AG10803 (cell line): ENCODE measurements at regions not wholly inside any gene's neighbourhood (a gene's known extent, or its start where the extent isn't known, plus 50 kb on each side); places are given as distances from the start of the nearest gene placed in this dataset.

ENCODE experiments used
- DNase-seq: peaks from one replicate; pipeline ENCODE4 v3.0.0; 2010; ENCODE audit warnings: low read depth
- H3K4me3 ChIP-seq: 2 replicates; pipeline ENCODE4 v1.5.1; 2011; ENCODE audit warnings: mild to moderate bottlenecking, low read length, control low read depth
- TF ChIP-seq, protein P1 (sequence below): conservative IDR thresholded peaks from 2 replicates; pipeline ENCODE4 v1.5.1; 2011; ENCODE audit warnings: mild to moderate bottlenecking, low read length, control low read depth, inconsistent platforms

DNA sequence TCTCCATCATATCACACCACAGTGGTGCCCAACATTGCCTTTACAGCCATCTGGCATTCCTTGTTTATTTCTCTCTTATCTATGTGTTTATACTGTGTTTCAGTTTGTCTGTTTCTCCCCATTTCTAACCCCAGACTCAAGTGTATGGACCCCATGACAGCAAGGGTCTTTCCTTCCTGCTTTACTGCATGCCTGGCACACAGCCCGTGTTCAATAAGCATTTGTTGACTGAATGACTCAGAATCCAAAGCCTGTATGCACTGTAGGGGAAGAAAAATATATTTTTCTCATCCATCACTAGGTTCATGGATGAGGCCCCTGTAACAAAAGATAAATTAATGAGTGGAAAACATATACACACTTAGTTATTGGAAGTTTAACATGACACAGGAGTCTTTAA is 190.8 kb upstream of the SEMA6A start:
- H3K4me3 ChIP-seq, result no peak overlapping the region
- TF ChIP-seq, protein P1, sequence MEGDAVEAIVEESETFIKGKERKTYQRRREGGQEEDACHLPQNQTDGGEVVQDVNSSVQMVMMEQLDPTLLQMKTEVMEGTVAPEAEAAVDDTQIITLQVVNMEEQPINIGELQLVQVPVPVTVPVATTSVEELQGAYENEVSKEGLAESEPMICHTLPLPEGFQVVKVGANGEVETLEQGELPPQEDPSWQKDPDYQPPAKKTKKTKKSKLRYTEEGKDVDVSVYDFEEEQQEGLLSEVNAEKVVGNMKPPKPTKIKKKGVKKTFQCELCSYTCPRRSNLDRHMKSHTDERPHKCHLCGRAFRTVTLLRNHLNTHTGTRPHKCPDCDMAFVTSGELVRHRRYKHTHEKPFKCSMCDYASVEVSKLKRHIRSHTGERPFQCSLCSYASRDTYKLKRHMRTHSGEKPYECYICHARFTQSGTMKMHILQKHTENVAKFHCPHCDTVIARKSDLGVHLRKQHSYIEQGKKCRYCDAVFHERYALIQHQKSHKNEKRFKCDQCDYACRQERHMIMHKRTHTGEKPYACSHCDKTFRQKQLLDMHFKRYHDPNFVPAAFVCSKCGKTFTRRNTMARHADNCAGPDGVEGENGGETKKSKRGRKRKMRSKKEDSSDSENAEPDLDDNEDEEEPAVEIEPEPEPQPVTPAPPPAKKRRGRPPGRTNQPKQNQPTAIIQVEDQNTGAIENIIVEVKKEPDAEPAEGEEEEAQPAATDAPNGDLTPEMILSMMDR, result no peak
- no peak for DNase-seq

DNA sequence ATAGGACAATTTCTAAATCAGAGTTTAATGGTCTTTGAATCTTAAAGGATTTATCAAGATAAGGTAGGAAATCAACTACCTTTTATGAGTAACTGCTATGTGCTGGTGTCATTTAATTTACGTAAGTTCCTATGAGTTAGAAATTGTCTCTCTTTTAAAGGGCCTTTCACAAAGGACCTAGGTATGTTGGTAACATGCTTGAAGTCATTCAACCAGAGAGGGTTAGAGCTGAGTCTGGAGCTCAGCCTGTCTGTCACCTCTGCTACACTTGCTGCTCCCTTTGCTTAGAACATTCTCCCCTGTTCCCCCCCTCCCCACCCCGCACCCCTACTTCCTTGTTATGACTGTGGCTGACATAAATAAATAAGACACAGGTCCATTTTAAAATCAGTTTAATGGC is 190.3 kb upstream of the SEMA6A start:
- no peak for DNase-seq
- H3K4me3 ChIP-seq, result no peak overlapping the region
- TF ChIP-seq, protein P1, result no peak

DNA sequence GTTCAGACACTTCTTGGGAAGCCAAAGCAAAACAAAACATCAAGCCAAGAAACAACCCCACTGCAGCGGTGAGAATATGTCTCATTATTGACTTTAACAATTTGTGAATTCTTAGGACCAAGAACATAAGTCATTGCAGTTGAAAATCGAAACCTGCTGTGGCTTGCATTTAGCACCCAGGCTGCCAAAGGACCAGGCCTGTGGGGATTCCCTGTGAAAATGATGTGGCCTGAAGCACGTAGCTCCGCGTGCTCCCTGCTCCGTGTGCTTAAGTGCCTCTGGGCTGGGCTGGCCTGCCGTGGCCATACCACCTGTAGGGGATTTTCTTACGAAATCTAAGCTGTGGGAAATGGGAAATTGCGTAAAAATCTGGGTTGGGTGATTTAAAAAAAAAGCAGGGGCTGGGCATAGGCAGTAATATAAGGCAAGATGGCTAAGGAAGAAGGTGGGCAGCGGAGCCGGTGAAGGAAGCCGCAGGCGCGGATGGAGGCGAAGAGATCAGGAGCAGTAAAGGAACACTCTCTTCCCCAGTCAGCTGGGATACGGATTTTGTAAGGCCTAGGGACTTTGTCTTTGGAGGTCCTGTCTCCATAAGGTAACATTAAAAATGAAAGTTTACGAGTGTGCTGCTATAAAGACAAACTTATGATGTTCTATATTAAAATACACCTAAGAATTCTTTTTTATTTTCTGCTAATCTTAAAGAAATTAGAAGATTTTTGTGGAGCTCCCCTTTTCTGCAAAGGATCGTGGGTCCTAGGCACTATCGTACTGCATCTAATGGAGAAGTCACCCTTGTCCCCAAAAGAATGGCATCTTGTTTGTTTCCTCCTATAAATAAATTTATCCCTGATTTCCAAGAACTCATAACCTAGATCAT is 189.6 kb upstream of the SEMA6A start:
- TF ChIP-seq, protein P1, result no peak
- H3K4me3 ChIP-seq, result no peak overlapping the region
- no peak for DNase-seq

DNA sequence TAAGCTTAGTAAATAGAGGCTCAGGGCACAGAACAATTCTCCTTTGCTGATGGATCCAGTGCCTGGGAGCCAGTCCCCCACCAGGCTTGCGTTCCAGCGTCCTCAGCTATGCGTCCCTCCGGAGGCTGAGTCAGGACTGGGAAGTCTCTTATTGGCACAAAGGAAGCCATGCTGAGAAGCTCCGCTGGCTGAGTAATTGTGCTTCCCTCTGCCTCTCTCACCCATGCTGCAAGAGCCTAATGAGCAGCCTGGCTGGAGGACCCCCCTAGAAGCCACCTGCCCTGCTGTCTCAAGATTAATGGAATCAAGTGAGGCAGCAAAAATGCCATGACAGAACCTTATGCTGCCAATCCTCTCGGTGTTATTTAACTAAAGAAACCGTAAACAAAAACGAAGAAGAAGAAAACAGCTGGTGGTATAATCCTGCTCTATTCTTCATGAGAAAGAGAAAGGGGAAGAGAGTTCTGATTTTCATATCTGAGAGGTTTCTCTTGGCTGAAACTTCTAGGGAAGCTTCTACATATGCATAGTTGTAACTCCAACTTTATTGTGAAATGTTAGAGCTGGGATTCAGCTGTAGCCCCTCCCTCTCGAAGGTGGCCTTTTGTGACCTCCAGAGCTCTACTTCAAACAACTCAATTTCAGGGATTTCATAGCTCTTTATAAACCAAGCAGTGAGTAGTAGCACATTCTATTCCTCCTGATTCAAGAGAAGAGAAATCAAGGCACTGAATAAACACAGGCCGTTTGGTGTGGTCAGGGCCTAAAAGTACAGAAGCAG is 185.4 kb upstream of the SEMA6A start:
- DNase-seq, result no peak
- TF ChIP-seq, protein P1, result no peak

DNA sequence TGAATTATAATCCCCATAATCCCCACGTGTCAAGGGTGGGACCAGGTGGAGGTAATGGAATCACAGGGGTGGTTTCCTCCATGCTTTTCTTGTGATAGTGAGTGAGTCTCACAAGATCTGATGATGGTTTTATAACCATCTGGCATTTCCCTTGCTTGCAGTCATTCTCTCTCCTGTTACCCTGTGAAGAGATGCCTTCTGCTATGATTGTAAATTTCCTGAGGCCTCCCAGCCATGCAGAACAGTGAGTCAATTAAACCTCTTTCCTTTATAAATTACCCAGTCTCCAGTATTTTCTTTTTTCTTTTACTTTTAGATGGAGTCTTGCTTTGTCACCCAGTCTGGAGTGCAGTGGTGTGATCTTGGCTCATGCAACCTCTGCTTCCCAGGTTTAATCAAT is 182.7 kb upstream of the SEMA6A start:
- DNase-seq, result no peak
- TF ChIP-seq, protein P1, result no peak
- no peak overlapping the region for H3K4me3 ChIP-seq

More for the DNA sequence above, 185.4 kb upstream of the SEMA6A start:
- no peak overlapping the region for H3K4me3 ChIP-seq

DNA sequence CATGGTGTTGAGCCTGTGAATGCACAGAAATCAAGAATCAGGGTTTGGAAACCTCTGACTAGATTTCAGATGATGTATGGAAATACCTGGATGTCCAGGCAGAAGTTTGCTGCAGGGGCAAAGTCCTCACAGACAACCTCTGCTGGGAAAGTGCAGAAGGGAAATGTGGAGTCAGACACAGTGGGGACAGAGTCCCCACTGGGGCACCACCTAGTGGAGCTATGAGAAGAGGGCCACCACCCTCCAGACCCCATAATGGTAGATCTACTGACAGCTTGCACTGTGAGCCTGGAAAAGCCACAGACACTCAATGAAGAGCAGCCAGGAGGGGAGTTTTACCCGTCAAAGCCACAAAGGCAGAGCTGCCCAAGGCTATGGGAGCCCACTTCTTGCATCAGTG is 181.9 kb upstream of the SEMA6A start:
- TF ChIP-seq, protein P1, result no peak
- H3K4me3 ChIP-seq, result no peak overlapping the region
- no peak for DNase-seq
